ENCODE measurements at regions not wholly inside any gene's neighbourhood (a gene's known extent, or its start where the extent isn't known, plus 50 kb on each side); places are given as distances from the start of the nearest gene placed in this dataset.
"Not testable (repeated sequence)": the region's sequence is repeated elsewhere in the genome, so short reads cannot be mapped to it uniquely, and the experiment has no call there.

DNA sequence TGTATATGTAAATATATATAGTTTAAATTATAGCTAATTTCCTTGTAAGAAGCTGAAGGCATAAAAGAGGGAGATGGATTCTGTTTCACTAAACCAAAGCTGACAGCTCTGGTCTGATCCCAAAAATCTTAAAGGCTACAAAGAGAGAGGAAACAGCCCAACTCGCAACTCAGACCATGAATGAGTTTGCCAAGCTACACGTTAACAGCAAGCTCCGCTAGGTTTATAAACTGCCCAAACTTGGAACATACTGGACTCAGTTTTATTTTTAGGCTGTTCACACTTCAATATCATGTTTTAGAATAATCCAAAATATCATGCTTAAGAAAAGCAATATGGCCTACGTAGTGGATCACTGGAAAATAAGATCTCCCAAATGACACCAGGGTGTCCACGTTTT lies 318.3 kb upstream of the RPS23 start:
- FAIRE-seq, result no peak

DNA sequence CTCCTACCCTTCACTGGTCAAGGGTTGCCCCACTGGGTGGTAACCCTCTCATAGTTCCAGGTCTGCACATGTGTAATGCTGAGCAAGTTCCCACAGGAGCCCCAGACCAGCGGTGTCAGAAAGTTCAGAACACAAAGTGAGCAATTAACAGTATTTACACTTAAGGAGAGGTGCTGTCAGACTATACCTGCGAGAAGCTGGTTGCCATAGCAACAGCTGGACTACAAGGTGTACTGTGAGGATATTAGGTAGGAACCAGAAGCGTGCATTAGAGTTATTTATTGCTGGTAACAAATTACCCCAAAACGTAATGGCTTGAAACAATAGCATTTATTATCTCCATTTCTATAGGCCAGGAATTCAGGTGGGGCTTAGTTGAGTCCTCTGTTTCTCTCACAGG lies 317.0 kb upstream of the RPS23 start:
- no peak for FAIRE-seq

DNA sequence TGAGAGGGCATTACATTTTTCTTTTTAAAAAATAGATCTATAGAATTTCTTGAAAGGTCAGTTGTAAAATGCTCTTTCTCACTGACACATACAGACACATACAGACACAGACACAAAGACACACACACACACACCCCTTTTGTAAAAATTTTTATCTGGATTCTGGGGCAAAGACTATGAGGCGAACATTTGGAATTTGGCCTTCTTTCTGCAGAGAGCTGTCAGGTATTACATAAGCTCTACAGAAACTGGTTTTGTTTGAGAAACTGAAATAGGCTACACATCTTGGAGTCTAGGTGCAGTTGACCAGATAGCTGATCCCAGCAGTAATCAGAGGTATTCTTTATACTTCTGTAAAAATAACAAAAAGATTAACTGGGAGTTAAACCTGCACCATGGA lies 315.9 kb upstream of the RPS23 start:
- FAIRE-seq, result no peak

DNA sequence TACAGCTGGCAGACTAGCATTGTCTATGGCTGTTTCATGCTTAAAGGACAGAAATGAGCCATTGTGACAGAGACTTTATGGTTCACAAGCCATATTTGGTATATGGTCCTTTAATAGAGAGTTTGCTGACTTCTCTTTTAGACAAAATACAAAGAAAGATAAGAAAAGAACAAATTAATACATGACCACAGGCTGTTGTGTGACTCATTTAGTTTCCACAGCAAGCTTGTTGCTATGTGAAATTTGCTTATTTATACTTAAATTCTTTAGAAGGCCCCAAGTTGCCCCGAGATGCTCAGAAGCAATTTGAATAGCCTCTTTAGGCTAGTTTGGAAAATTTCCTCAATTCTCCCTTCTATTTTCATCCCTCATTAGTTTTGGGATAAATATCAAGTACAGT lies 315.3 kb upstream of the RPS23 start:
- FAIRE-seq, result no peak

DNA sequence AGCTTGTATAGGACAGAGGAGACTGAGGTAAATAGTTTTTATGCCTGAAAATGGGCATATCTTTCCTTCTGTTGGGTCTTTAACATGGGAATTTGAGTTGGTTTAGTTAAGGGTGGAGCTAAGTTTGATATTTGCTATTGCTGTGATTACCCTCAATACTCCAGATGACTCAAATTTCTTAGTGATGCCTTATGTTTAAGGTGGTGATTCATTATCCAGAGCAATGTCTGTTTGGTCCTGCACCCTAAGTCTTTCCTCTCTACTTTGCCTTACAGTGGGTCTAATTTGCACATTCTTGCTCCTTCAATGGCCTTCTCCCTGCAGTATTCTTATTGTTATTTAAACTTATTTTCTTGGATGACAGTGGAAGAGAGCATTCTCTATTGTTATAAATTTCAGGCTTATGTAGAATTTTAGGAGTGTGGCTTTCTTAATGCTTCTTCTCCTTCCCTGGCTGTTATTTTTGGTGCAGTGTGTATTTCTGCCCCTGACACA lies 312.9 kb upstream of the RPS23 start:
- no peak for FAIRE-seq

DNA sequence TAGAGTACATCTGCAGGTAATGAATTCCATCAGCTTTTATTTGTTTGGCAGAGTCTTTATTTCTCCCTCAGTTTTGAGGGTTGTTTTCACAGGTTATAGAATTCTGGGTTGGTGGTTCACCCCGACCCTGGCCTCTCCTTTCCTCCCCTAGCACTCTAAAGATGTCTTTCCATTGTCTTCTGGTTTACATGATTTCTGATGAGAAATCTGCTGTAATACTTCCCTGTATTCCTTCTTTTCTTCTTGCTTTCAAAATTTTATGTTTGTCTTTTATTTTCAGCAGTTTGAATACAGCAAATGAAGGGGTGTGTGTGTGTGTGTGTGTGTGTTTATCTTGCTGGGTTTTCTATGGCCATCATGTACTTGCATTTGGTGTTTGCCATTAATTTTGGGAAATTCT lies 312.0 kb upstream of the RPS23 start:
- no peak for FAIRE-seq

DNA sequence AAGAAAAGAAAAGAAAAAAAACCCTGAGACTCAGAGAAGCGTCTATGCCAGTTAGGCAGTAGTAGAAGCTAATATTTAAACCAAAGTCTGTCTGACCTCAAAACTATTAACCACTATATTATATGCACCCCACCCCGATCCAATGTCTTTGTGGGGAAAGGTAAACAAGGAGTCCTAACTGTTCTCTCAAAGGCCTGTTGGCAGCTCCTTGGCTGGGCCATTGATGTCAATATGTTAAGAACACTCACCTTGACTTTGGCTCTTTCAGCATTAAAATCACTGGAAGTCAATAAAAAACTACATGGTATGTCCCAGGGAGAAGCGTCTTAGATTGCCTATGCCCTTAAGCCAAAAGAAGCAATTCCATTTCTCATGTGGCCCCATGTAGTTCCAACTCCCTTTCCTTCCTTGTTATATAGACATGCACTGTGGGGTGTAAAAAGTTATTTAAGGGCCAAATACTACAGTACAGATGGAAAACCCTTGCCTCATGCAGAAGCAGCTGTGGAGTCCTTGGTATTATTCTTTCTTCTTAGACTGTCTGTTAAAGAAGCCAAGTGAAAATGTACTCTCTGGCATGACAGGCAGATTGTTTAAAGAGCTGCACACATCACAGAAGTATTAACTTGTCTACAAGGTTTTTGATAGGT lies 308.6 kb upstream of the RPS23 start:
- FAIRE-seq, result no peak

DNA sequence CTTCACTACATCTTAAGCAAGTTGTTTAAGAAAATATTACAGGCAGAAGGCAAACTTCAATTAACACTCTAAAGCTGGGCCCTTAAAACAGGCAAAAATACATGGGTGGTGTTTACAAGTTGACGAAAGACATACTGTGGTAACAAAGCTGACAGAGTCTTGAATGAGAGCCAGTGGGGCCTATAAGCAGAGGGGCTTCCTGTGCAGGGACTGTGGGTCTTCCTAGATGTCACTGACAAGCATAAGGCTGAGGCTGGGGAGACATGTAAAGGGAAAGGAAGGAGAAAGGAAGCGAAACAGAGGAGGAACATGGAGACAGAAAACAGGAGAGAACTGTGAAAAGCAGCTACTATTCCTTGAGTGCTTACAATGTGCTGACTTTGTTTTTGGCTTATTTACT lies 308.0 kb upstream of the RPS23 start:
- no peak for FAIRE-seq

DNA sequence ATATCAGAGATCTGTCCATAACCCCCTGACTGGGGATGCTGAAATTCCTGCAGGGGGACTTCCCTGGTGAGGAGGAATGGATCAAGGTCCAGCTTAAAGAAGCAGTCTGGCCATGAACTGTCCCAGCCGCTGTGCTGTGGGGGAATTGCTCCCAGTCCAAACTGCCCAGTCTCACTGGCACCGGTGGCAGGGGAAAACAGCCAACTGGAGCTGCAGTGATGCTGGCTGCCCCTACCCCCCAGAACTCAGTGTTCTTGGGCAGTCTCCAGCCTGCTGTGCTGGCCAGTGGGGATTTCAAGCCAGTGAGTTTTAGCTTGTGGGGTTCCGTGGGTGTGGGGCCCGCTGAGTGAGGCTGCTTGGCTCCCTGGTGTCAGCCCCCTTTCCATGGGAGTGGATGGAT lies 306.5 kb upstream of the RPS23 start:
- FAIRE-seq, result no peak

DNA sequence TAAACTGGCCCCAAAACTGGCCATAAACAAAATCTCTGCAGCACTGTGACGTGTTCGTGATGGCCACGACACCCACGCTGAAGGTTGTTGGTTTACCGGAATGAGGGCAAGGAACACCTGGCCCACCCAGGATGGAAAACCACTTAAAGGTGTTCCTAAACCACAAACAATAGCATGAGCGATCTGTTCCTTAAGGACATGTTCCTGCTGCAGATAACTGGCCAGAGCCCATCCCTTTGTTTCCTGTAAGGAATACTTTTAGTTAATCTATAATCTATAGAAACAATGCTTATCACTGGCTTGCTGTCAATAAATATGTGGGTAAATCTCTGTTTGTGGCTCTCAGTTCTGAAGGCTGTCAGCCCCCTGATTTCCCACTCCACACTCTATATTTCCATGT lies 305.2 kb upstream of the RPS23 start:
- FAIRE-seq, result not testable (repeated sequence)

DNA sequence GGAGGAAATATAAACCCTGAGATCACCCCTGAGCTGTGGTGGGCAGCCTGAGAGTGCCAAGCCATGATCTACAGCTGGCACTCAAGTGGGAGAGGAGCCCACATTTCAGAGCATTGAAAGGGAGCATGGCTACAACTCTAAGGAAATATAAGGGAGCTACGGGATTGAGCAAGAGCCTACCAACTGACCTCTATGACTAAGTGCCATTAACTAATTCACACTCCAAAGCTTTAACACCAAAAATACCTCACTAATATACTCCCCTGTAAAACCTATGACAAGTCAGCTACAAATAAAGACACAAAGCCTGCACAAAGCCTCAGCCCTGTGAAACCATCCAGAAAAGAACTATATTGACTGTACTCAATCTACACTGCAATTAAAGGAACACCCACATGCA lies 286.8 kb upstream of the RPS23 start:
- FAIRE-seq, result no peak

DNA sequence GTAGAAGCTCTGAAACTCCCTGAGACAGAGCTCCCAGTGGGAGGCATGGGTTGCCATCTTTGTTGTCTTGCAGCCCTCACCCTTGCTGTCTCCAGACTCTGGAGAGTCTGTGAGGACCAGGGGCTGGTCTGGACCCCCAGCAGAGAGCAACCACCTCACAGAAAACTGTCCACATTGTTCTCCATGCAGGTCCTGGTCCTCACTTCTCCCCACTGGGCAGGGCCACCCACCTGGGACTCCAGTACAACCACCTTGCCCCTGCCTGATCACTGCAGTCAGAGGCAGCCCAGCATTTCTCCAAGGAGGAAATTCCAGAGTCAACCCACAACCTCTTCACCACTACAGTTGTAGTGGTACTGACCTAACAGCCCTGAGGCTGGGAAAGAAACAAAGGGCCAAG lies 285.6 kb upstream of the RPS23 start:
- FAIRE-seq, result no peak

DNA sequence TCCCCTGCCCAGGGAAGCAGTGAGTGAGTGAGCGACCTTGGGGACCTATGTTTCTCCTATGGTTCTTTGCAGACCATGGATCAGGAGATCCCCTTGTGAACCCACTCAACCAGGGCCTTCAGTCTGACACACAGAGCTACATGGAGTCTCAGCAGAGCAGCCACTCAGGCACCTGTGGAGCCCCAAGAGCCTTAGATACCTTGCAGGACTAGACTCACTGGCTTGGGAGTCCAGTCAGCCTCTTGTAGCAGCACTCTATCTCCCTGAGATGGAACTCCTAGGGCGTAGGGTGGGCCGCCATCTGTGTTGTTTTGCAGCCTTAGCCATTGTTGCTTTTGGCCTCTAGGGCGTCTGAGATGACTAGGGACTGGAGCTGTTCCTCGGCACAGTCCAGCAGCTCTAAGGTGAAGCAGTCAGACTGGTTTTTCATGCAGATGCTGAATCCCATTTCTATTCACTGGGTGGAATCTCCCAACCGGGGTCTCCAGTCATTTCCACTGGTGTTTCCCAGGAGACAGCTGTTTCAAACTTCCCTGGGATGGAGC lies 284.6 kb upstream of the RPS23 start:
- FAIRE-seq, result no peak

DNA sequence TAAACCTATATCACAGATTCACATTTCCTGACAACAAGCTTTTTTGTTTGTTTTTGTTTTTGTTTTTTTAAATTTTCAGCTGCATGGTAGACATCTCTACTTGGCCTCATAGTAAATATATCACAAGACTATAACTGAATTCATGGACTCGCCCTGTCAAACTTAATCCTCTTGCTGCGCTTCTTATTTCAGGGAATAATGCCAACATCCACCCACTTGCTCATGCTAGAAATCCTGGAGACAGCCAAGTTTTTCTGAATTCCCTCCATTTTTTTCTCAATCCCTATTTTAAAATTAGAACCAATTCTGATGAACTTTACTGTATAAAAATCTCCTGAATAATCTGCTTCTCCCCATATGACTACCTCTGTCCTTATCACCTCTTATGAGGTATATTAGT lies 283.6 kb upstream of the RPS23 start:
- no peak for FAIRE-seq

DNA sequence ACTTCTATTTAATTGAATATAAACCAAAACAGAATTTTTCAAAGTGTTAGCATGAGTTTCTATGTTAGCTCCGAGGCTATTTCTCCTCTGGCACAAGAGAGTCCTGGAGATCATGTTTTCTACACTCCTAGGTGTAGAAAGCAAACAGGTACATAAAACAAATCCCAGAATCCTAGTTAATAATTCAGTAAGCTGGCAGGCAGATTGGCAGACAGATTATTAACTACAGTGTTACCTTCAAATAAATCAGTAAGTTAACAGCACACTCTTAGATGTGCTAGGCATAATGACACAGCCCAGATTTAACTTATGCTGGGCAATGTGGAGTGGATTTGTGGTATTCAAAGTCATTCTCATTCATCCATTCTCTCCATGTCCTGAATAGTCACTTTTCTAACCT lies 282.8 kb upstream of the RPS23 start:
- FAIRE-seq, result no peak

DNA sequence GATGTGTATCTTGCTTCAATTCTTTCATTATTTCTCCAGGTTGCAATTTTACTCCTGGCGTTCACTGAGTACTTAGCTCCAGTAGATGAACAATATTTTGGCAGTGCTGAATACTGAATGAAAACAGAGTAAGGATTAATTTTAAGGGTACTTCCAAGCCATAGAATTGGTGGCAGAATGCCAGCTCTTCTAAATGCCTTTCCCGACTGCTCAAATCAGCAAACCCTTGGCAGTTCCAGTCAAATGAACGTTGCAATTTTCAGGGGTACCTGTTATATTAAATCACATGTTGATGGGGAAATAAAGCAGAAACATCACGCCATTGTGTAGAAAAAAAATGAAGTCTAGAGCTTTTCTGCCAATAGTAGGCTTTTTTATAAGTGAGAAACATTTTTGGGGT lies 282.4 kb upstream of the RPS23 start:
- no peak for FAIRE-seq

DNA sequence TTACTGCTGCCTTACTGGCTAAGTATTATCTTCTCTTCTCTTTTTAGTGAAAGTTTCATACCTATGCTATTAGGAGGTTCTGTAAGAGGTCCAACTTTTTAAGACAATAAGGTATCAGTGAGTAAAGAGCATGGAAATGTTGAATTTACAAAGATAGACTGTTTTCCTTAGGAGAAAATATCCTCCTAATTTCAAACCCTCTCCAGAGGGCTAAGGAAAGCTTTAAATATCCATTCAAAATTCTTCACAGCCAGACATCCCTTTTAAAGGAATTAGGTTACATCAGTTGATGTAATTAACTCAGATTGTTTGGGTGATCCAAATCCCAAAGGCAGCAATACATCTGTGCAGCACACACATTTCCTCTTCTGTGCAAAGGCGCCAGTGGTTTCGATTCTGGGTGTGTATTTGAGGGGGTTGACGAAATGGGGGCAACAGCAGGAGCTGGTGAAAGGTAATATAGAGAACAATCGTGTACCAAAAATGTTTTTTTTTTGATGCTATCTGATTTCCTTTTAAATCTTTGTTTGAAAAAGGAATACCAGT lies 273.8 kb upstream of the RPS23 start:
- no peak for FAIRE-seq

DNA sequence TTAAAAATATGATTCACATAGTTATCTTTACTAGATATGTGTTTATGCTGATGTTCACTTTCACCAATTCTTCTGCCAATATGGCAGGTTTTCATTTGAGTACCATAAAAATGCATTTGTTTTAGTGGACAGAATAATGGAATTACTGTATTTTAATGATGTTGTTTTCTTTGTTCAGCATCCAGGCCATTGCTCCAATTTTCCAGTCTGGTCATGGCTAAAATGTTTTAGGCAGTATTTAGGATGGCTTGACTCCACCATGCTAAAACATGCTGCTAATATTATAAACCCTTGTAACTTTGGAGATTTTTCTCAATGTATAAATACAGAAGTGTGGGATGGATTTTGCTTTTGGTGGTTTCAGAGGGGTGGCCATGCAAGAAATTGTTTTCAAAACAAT lies 273.0 kb upstream of the RPS23 start:
- no peak for FAIRE-seq

DNA sequence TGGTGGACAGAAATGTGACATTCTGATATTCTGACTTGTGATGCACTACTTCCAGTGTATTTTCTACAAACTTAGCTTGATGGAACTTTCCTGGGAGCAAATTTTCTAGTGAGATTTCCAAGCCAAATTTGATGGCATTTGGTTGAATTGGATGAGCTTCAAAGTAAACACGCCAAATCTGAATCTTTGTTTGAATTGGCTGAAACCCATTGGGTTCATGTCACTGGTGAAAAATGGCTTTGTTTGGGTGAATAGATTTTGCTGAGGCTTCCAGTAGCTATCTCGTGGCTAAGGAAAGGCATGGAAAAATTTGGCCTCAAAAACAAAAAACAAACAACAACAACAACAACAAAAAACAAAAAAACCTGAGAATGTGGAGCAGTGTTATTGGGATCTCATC lies 271.1 kb upstream of the RPS23 start:
- FAIRE-seq, result no peak

DNA sequence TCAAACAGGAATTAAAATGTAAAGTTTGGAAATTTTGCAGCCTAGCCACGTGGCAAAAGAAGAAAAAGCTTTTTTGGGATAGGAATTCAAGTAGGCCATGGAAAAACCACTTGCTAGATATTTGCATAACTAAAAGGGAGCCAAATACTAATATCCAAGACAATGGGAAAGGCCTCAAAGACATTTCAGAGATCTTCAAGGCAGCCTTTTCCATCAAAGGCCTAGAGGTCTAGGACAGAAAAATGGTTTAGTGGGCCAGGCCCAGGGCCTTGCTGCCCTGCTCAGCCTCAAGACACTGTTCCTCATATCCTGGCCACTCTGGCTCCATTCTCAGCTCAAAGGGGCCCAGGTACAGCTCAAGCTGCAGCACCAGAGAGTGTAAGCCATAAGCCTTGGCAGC lies 265.9 kb upstream of the RPS23 start:
- FAIRE-seq, result no peak

DNA sequence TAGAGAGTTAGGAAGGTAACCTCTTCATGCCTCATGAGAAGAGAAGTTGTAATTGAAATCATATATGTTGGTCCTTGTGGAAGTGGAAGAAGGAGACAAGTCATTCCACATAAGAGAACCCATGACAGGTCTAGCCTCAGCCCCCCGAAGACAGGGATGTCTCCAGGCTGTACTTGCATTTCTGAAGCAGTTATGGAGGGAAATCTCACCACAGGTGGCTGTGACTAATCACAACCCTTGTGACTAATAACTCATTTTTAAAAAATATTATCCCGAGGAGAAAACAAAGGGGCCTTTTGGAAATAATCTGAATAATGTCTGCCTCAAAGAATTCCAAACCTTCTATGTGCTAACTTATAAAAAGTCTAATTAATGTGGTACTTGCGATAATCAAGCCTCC lies 262.1 kb upstream of the RPS23 start:
- no peak for FAIRE-seq

DNA sequence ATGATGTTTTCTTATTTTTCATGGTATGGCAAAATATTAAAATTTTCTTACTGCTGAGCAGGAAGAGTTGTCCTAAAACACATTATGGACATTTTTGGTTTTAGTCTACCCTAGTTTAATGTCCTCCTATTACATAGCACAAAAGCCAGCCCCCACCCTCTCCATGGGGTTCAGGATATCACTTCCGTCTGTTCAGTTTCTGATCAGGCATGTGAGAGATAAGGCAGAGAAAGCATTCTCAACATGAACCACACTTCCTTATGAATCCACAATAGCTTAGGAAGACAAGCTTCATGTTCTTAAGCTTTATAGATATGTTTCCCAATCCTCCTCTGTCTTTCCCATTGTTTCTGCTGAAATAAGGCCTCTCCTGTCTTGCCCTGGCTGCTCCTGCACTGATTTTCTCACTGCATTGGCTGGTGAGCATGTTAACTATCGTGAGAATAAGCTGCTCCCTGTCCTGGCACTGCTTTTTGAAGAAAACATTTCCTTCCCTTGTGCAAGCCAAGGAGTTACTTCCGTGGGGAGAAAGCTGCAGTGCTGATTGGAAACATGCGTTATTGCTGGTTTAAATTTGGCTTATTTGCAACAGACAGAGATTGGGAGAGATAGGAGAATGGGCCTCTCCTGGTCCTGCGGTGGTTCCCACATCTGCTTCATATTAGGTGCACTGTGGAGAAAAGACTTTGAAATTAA lies 260.3 kb upstream of the RPS23 start:
- no peak for FAIRE-seq

DNA sequence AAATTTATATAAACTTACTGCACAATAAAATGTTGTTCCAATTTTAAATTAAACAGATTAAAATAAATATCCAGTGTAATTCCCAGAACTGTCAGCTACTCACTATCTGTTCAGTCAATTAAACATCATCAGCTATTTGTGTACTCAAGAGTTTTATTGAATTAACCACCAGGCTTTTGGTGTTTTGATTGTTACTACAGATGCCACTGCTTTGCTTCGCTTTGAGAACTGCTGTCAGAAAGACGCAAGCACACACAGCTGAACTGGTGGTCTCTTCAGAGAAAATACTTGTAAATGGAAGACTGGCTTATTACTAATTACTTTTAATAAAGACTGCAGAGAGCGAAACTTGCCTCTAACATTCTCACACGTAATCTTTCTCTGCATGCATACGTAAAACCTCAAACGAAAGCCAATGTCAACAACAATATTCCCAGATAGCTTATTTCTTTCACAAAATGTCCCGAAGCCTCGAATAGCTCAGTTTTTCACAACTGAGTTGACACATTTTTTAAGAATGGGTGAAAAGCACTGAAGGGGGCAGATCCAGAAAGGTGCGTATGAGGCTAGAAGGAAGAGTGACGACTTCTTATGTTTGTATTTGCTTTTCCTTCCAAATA lies 259.6 kb upstream of the RPS23 start:
- no peak for FAIRE-seq

DNA sequence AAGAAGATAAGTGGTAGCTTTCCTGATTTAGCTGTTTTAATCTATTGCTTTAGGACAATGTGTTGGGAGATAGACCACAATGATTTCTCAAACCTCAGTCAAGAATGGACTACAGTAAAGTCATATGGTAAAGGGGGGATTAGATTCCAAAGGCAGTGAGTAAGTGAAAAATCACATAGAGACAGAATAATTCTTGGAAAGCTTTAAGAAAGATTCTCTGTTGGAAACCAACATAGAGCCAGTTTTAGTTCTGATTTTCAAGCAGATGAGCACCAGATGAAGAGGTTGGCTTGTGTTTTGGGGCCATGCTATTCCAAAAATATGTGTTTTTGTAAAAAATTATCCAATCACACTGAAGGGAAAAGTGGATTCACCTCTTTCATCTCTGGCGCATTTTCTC lies 256.8 kb upstream of the RPS23 start:
- no peak for FAIRE-seq

Measured in A204.1 (cell line).